ENCODE measurements at regions not wholly inside any gene's neighbourhood (a gene's known extent, or its start where the extent isn't known, plus 50 kb on each side); places are given as distances from the start of the nearest gene placed in this dataset.

GRCh38 chr9:1469996-1470395 is 419.8 kb downstream of the DMRT2 start:
- TF ChIP-seq CTCF (IDR thresholded peaks at IDR 0.05; ENCODE audit: insufficient read depth, low read depth, low read length, missing control alignments) = no peak
- no peak overlapping the region for H3K4me3 ChIP-seq (ENCODE audit: low read length)
- DNase-seq (ENCODE audit: low read depth) = peak; percentile 19

GRCh38 chr9:1473956-1474634 is 423.9 kb downstream of the DMRT2 start:
- no peak for TF ChIP-seq CTCF (IDR thresholded peaks at IDR 0.05; ENCODE audit: insufficient read depth, low read depth, low read length, missing control alignments)
- no peak overlapping the region for H3K4me3 ChIP-seq (ENCODE audit: low read length)
- DNase-seq (ENCODE audit: low read depth) = peak; percentile 15

GRCh38 chr9:1474671-1475070 is 424.5 kb downstream of the DMRT2 start:
- no peak overlapping the region for H3K4me3 ChIP-seq (ENCODE audit: low read length)
- no peak for TF ChIP-seq CTCF (IDR thresholded peaks at IDR 0.05; ENCODE audit: insufficient read depth, low read depth, low read length, missing control alignments)
- no peak for DNase-seq (ENCODE audit: low read depth)

GRCh38 chr9:1490341-1491232 is 440.4 kb downstream of the DMRT2 start:
- DNase-seq (ENCODE audit: low read depth) = peak; percentile 24
- no peak for TF ChIP-seq CTCF (IDR thresholded peaks at IDR 0.05; ENCODE audit: insufficient read depth, low read depth, low read length, missing control alignments)
- H3K4me3 ChIP-seq (ENCODE audit: low read length) = no peak overlapping the region

- H3K4me3 ChIP-seq (ENCODE audit: low read length) = no peak overlapping the region
- no peak for TF ChIP-seq CTCF (IDR thresholded peaks at IDR 0.05; ENCODE audit: insufficient read depth, low read depth, low read length, missing control alignments)
- no peak for DNase-seq (ENCODE audit: low read depth)
Observed at GRCh38 chr9:1492156-1492555, 442.0 kb downstream of the DMRT2 start.

- DNase-seq (ENCODE audit: low read depth) = no peak
- H3K4me3 ChIP-seq (ENCODE audit: low read length) = no peak overlapping the region
- TF ChIP-seq CTCF (IDR thresholded peaks at IDR 0.05; ENCODE audit: insufficient read depth, low read depth, low read length, missing control alignments) = no peak
Observed at GRCh38 chr9:1495282-1496030, 445.3 kb downstream of the DMRT2 start.
